CD4-positive, alpha-beta T cell treated with Interleukin-4 for 1 hour (primary cell): ENCODE measurements at regions not wholly inside any gene's neighbourhood (a gene's known extent, or its start where the extent isn't known, plus 50 kb on each side); places are given as distances from the start of the nearest gene placed in this dataset.

Source experiments
- DNase-seq, 2 donors: peaks; one replicate each; pipeline ENCODE4 v3.0.0-alpha.2; 2020 to 2022

DNA sequence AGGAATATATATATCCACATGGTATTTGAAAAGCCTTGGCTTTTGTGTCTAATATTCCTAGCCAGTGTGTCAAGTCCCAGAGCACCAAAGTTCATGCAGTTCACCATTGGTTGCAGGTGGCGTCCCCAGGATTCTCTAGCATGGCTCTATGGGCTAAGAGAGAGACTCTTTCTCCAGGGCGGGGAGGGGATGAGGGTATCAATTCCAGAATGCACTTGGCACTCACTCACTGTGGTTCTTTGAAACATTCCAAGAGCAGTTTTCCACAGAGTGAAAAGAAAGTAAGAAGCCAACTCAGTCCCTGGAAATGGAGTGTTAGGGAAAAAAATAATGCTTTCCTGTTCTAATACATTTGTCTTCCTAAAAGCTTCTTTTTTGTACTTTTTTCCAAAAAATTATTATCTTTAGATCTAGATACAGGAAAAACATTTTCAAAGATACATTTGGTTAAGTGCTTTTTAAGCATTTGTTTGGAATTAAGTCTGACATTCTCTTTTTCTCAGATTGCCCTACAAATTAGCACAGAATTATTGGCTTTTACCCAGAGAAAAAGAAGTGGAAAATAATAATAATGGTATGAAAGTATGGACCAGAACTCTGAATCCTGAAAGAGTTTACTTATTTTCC lies 239.9 kb downstream of the PAX3 start:
- DNase-seq = no peak

DNA sequence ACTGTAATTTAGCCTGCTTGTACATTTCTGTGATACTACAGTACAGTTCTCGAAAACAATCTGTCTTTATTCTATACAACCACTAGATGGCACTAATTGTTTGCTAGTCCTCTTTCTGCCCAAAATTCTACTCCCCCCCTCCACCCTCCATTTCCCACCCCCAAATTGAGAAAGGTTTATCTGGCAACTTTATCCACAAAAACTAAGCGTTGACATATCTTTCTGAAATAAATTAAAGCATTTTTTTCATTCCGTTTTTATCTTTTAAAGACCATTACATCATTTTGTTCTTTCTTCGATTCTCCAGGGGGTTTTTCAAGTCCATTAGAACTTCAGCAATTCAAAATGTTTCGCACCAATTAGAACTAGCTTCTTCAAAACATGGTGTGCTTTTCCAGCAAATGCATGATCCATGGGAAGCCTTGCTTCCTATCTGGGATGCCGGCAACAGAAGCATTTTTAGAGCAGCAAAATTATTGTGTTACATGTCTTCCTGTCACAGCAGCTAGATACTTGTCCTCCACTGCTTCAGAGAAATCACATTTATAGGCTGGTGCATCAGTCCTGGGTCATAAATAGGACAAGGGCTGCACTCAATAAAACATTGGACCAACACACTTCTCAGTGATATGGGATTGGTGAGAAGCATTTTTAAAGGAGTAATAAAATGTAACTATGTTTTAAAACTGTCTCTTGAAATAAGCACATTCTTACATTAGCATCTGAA lies 241.3 kb downstream of the PAX3 start:
- DNase-seq = peak in 1 of 2 donors; percentile 9

- DNase-seq = no peak
These were observed 243.5 kb downstream of the PAX3 start for GRCh38 chr2:222055328-222055727.

GRCh38 chr2:222054813-222055212 lies 244.0 kb downstream of the PAX3 start:
- no peak for DNase-seq

GRCh38 chr2:222052934-222053367 lies 245.8 kb downstream of the PAX3 start:
- no peak for DNase-seq

GRCh38 chr2:222050981-222051380 lies 247.8 kb downstream of the PAX3 start:
- no peak for DNase-seq

GRCh38 chr2:222049946-222050345 lies 248.9 kb downstream of the PAX3 start:
- no peak for DNase-seq

- DNase-seq = no peak
These were observed 254.9 kb downstream of the PAX3 start for GRCh38 chr2:222043897-222044296.

GRCh38 chr2:222042666-222043065 lies 256.1 kb downstream of the PAX3 start:
- no peak for DNase-seq

DNA sequence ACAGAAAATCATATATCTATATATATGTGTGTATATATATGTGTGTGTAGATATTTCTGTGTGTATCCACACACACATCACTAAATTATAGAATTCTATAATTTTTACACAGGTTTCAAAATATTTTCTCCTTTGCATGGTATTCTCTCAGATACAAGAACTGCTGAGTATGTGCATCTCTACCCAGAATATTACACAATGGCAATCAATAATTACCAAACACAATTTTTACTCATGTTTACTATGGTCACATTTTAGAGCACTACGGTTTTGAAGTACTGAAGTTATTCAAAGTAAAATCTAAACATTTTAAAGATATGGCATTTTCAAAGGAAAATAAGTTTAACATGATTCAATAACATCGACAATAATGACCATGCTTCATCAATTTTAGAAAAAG lies 258.5 kb downstream of the PAX3 start:
- DNase-seq = no peak

DNA sequence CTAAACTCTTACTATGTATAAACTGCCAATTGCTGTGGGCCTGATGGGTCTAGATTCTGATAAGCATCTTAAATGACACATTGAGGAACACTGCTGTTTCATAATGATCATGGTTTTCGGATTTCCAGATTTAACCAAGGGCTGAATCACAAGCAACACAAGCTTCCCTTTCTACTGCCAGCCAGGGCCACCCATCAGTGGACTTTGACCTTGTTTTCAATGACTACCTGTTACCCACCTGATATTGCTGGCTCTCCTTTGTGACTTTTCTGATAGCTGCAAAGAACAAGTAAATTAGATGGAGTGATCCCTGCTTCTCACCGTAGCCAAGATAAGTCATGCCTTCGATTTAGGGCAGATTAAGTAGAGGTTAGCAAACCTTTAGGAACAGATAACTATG lies 259.0 kb downstream of the PAX3 start:
- no peak for DNase-seq

- no peak for DNase-seq
These were observed 260.6 kb downstream of the PAX3 start for GRCh38 chr2:222038067-222038802.

DNA sequence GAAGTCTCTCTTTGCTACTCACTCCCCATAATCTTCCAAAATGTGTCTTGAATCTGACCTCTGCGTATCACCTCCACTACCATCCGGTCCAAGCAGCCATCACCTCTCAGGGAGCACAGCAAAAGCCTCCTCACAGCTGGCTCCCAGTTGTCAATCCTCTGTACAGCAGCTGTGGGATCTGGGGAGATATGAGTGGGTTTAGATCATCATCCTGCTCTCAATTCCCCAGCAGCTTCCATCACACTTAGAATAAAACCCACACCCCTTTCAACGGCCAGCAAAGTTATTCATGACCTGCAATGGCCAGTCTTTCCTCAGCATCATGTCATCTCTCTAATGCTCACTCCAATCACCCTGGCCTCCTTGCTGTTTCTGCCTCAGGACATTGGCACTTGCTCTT lies 261.6 kb downstream of the PAX3 start:
- no peak for DNase-seq

GRCh38 chr2:222034058-222034457 lies 264.7 kb downstream of the PAX3 start:
- no peak for DNase-seq

DNA sequence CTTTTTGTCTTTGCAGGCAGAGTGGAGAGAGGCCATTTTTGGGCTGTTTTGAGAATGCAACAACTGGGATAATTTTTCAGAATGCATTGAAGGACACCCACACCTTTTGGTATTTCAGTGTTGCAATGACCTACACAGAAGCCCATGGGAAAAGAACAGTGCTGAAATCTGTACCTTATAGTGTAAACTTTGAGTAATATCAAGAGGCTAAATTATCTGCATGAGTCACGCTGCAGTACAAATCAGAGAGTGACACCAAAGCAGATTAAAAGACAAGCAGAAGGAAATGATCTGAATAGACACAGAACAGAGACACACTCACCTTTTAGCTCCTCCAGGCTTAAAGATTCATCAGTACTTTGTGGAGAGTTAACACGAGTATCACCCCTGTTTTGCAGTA lies 265.3 kb downstream of the PAX3 start:
- no peak for DNase-seq

DNA sequence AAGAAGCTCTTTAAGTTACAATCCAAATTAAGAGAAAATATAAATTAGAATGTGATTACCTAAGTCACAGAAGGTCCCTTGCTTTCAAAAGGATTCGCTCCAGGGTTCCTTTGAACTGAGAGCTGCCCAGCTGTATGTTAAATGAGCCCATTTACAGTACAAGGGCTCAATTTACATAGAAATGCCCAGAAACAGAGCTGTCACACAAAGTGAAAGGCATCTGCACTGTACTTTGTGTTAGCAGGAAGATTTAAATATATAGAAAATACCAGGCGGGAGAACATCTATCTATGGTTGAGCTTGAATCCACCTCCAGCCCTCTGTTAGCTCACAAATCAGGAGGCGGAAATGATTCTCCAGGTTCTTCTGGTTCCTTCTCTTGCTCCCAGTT lies 272.9 kb downstream of the PAX3 start:
- no peak for DNase-seq

- DNase-seq = no peak
These were observed 273.6 kb downstream of the PAX3 start for GRCh38 chr2:222024932-222025880.

GRCh38 chr2:222017252-222017850 lies 281.4 kb downstream of the PAX3 start:
- no peak for DNase-seq

DNA sequence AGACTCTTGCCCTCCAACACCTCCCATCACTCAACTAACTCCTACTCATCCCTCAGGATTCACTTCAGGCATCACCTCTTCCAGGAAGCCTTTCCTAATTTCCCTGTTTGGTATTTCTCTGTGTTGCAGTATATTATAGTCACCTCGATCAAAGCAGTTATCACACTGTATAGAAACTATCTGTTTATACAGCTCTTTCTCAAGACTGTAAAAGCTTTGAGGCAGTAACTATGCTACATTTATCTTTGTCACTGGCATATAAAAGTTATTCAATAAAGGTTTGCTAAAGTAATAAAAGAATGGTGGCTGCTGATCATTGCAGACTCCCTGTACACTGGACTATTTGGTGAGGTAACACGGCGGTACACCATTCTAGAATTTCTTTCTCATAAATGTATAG lies 284.9 kb downstream of the PAX3 start:
- no peak for DNase-seq

- no peak for DNase-seq
These were observed 298.5 kb downstream of the PAX3 start for GRCh38 chr2:222000326-222000725.

- DNase-seq = no peak
These were observed 299.1 kb downstream of the PAX3 start for GRCh38 chr2:221999717-222000116.

GRCh38 chr2:221999166-221999565 lies 299.6 kb downstream of the PAX3 start:
- no peak for DNase-seq

GRCh38 chr2:221997683-221998082 lies 301.1 kb downstream of the PAX3 start:
- DNase-seq = no peak
